Right lobe of liver (tissue), 4 donors: ENCODE measurements at regions not wholly inside any gene's neighbourhood (a gene's known extent, or its start where the extent isn't known, plus 50 kb on each side); places are given as distances from the start of the nearest gene placed in this dataset.

ENCODE experiments used
- POLR2A ChIP-seq: fragments of 450-650 bp; IDR thresholded peaks from one replicate; pipeline ENCODE4 v1.6.1; 2017; ENCODE audit warnings: antibody characterized with exemption, mild to moderate bottlenecking
- TF ChIP-seq, protein P1 (sequence below), 4 donors: fragments of 200-600 bp in 3 of 4; fragments of 450-650 bp in 1 of 4; IDR thresholded peaks; one replicate each; pipeline versions ENCODE4 v1.5.1 to v1.8.0; 2016 to 2022; ENCODE audit warnings: antibody characterized with exemption in 4 of 4, mild to moderate bottlenecking in 2 of 4
- donor health status: DM: no; HTN: no; CAD: no.
- donor health status: DM: no; HTN: no; CAD: no.
- donor health status: DM: no; HTN: yes; CAD: no.

- TF ChIP-seq, protein P1, sequence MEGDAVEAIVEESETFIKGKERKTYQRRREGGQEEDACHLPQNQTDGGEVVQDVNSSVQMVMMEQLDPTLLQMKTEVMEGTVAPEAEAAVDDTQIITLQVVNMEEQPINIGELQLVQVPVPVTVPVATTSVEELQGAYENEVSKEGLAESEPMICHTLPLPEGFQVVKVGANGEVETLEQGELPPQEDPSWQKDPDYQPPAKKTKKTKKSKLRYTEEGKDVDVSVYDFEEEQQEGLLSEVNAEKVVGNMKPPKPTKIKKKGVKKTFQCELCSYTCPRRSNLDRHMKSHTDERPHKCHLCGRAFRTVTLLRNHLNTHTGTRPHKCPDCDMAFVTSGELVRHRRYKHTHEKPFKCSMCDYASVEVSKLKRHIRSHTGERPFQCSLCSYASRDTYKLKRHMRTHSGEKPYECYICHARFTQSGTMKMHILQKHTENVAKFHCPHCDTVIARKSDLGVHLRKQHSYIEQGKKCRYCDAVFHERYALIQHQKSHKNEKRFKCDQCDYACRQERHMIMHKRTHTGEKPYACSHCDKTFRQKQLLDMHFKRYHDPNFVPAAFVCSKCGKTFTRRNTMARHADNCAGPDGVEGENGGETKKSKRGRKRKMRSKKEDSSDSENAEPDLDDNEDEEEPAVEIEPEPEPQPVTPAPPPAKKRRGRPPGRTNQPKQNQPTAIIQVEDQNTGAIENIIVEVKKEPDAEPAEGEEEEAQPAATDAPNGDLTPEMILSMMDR (IDR thresholded peaks at IDR 0.05) = no peak
- TF ChIP-seq POLR2A = no peak
Observed at GRCh38 chr4:180240670-180241069, 2002.5 kb upstream of the TENM3 start.
